Pulmonary artery endothelial cell (primary cell): ENCODE measurements at regions not wholly inside any gene's neighbourhood (a gene's known extent, or its start where the extent isn't known, plus 50 kb on each side); places are given as distances from the start of the nearest gene placed in this dataset.

Experiments
- DNase-seq: peaks from one replicate; pipeline ENCODE4 v3.0.0-alpha.2; 2011; ENCODE audit warnings: low read depth, low spot score

GRCh38 chr2:217722883-217723472, 279.8 kb downstream of the TNS1 start:
- no peak for DNase-seq

GRCh38 chr2:217717646-217718045, 285.1 kb downstream of the TNS1 start:
- DNase-seq, result no peak

- DNase-seq, result no peak
These were observed 287.3 kb downstream of the TNS1 start for GRCh38 chr2:217715484-217715883.

GRCh38 chr2:217714287-217714751, 288.5 kb downstream of the TNS1 start:
- DNase-seq, result no peak

- DNase-seq, result no peak
These were observed 289.2 kb downstream of the TNS1 start for GRCh38 chr2:217713395-217714286.

GRCh38 chr2:217712431-217712830, 290.4 kb downstream of the TNS1 start:
- no peak for DNase-seq

- DNase-seq, result no peak
These were observed 291.6 kb downstream of the TNS1 start for GRCh38 chr2:217711188-217711587.

- DNase-seq, result no peak
These were observed 292.5 kb downstream of the TNS1 start for GRCh38 chr2:217710211-217710765.

- no peak for DNase-seq
These were observed 293.2 kb downstream of the TNS1 start for GRCh38 chr2:217709478-217710210.

- DNase-seq, result no peak
These were observed 295.6 kb downstream of the TNS1 start for GRCh38 chr2:217707131-217707611.

GRCh38 chr2:217706513-217706912, 296.3 kb downstream of the TNS1 start:
- DNase-seq, result no peak

GRCh38 chr2:217706095-217706494, 296.7 kb downstream of the TNS1 start:
- DNase-seq, result no peak

GRCh38 chr2:217705461-217705860, 297.3 kb downstream of the TNS1 start:
- no peak for DNase-seq

- DNase-seq, result no peak
These were observed 298.8 kb downstream of the TNS1 start for GRCh38 chr2:217703999-217704398.

GRCh38 chr2:217703102-217703501, 299.7 kb downstream of the TNS1 start:
- no peak for DNase-seq

- DNase-seq, result no peak
These were observed 301.2 kb downstream of the TNS1 start for GRCh38 chr2:217701622-217702021.

GRCh38 chr2:217698691-217699090, 304.1 kb downstream of the TNS1 start:
- DNase-seq, result no peak

- DNase-seq, result no peak
These were observed 307.7 kb downstream of the TNS1 start for GRCh38 chr2:217695033-217695520.

GRCh38 chr2:217694291-217694690, 308.5 kb downstream of the TNS1 start:
- DNase-seq, result no peak

GRCh38 chr2:217693363-217693762, 309.4 kb downstream of the TNS1 start:
- DNase-seq, result no peak

- DNase-seq, result no peak
These were observed 310.7 kb downstream of the TNS1 start for GRCh38 chr2:217691920-217692666.
